Spleen (tissue), 11 donors: ENCODE measurements at regions not wholly inside any gene's neighbourhood (a gene's known extent, or its start where the extent isn't known, plus 50 kb on each side); places are given as distances from the start of the nearest gene placed in this dataset.

Experiments
- DNase-seq: peaks from one replicate; pipeline ENCODE4 v3.0.0-alpha.2; 2020
- H3K27ac ChIP-seq, 8 donors: fragments of 200-600 bp; sonication (generic) in 7 of 8; 1 replicate in 4 of 8; 2 replicates in 4 of 8; pipeline versions ENCODE4 v1.5.0 to v1.8.0; 2016 to 2021; ENCODE audit warnings: inconsistent platforms in 4 of 8, mild to moderate bottlenecking in 4 of 8, moderate library complexity in 1 of 8
- H3K27me3 ChIP-seq, 7 donors: fragments of 200-600 bp; sonication (generic) in 6 of 7; replicated peaks in 1 of 7; 1 replicate in 4 of 7; 2 replicates in 3 of 7; pipeline versions ENCODE4 v1.5.0 to v1.8.0; 2016 to 2021; ENCODE audit warnings: inconsistent platforms in 3 of 7, mild to moderate bottlenecking in 1 of 7
- H3K36me3 ChIP-seq, 6 donors: fragments of 200-600 bp; sonication (generic) in 5 of 6; 1 replicate in 4 of 6; 2 replicates in 2 of 6; pipeline versions ENCODE4 v1.5.0 to v1.8.0; 2016 to 2021; ENCODE audit warnings: inconsistent platforms in 2 of 6
- H3K4me1 ChIP-seq, 6 donors: fragments of 200-600 bp; sonication (generic) in 5 of 6; 1 replicate in 3 of 6; 2 replicates in 3 of 6; pipeline versions ENCODE4 v1.5.0 to v1.8.0; 2016 to 2021; ENCODE audit warnings: inconsistent platforms in 3 of 6
- H3K4me3 ChIP-seq, 8 donors: fragments of 200-600 bp; sonication (generic) in 7 of 8; 1 replicate in 4 of 8; 2 replicates in 4 of 8; pipeline versions ENCODE4 v1.5.0 to v1.8.0; 2016 to 2021; ENCODE audit warnings: inconsistent platforms in 4 of 8, mild to moderate bottlenecking in 4 of 8, moderate library complexity in 2 of 8
- H3K9me3 ChIP-seq, 8 donors: fragments of 200-600 bp; sonication (generic) in 7 of 8; 1 replicate in 4 of 8; 2 replicates in 4 of 8; pipeline versions ENCODE4 v1.5.0 to v1.8.0; 2016 to 2021; ENCODE audit warnings: inconsistent platforms in 4 of 8
- CTCF ChIP-seq, 11 experiments: fragments of 200-600 bp in 7 of 11; fragments of 450-650 bp in 4 of 11; sonication (generic) in 4 of 11; IDR thresholded peaks in 8 of 11; conservative IDR thresholded peaks in 3 of 11; 1 replicate in 7 of 11; 2 replicates in 4 of 11; pipeline versions ENCODE4 v1.4.0 to v1.8.0; 2016 to 2021; ENCODE audit warnings: antibody characterized with exemption in 11 of 11, inconsistent platforms in 4 of 11, mild to moderate bottlenecking in 1 of 11
- POLR2A ChIP-seq, 3 donors: fragments of 450-650 bp; IDR thresholded peaks; one replicate each; pipeline ENCODE4 v1.5.1; 2017; ENCODE audit warnings: antibody characterized with exemption in 3 of 3, mild to moderate bottlenecking in 1 of 3
- POLR2AphosphoS5 ChIP-seq, 3 donors: sonication (generic); formaldehyde crosslinking; IDR thresholded peaks; one replicate each; pipeline ENCODE4 v1.5.1; 2017; ENCODE audit warnings: antibody characterized with exemption in 3 of 3
- WGBS, 5 donors: extraction: QIAGEN DNeasy Blood & Tissue Kit in 3 of 5; methylation state at CpG; one replicate each; pipeline versions ENCODE4 v1.1.5 to v1.1.7; 2013 to 2018; 5-methylcytosine and 5-hydroxymethylcytosine counted together
- intact Hi-C: fragments of 100-400 bp; cut with DNase I; formaldehyde crosslinking; loops from one replicate; pipeline ENCODE4 v1.15.0; 2023; ENCODE audit warnings: low total_unique reads
- donor health status: healthy with polysubstance abuse.
- donor health status: DM: no; HTN: no; CAD: no; lungs with moderate emphysema.
- donor health status: DM: no; HTN: no; CAD: no.
- donor health status: Bipolar disorder and iron deficiency.
- donor health status: healthy.
- donor health status: DM: no; HTN: no; CAD: no.
- donor health status: DM: yes; HTN: yes; CAD: no.

- WGBS, 5 donors: 72 to 86% (median 76%) methylated on average over 4 of the region's 4 CpGs
- Histone ChIP-seq H3K4me3 (no peak overlapping the region), H3K4me1 (peaks cover 0 to 7% (median 2%) of the 10 kb centered on the region in 6 donors), H3K27me3 (peaks cover 0 to 11% (median 0%) of the 10 kb centered on the region in 7 donors), H3K27ac (no peak overlapping the region), H3K9me3 (peaks cover 0 to 60% (median 38%) of the 10 kb centered on the region in 8 donors), H3K36me3 (no peaks in the 10 kb centered on the region)
- TF ChIP-seq POLR2A (IDR thresholded peaks at IDR 0.05) (no peak), CTCF (IDR thresholded peaks at IDR 0.05 in 8 of 11, conservative IDR thresholded peaks at IDR 0.05 in 3 of 11) (no peak), POLR2AphosphoS5 (IDR thresholded peaks at IDR 0.05) (no peak)
- DNase-seq: no peak
- intact Hi-C loops: no loop called here
Measured at GRCh38 chr16:87080571-87081167, 236.5 kb downstream of the C16orf95 start.

- 70 to 88% (median 86%) methylated on average over 5 of the region's 5 CpGs for WGBS, 5 donors
- H3K27ac ChIP-seq: no peak overlapping the region
- H3K36me3 ChIP-seq: no peaks in the 10 kb centered on the region
- TF ChIP-seq POLR2A (IDR thresholded peaks at IDR 0.05) (no peak), CTCF (IDR thresholded peaks at IDR 0.05 in 8 of 11, conservative IDR thresholded peaks at IDR 0.05 in 3 of 11) (no peak), POLR2AphosphoS5 (IDR thresholded peaks at IDR 0.05) (no peak)
- no peak for DNase-seq
- intact Hi-C loops: no loop called here
- H3K27me3 ChIP-seq: peaks cover 0 to 4% (median 0%) of the 10 kb centered on the region in 7 donors
- no peaks in the 10 kb centered on the region for H3K4me1 ChIP-seq
- H3K4me3 ChIP-seq: no peak overlapping the region
- H3K9me3 ChIP-seq: peaks cover 0 to 49% (median 25%) of the 10 kb centered on the region in 8 donors
Measured at GRCh38 chr16:87085441-87085840, 231.8 kb downstream of the C16orf95 start.

GRCh38 chr16:87086156-87086555 is 231.0 kb downstream of the C16orf95 start:
- intact Hi-C loops: no loop called here
- WGBS, 5 donors: 67 to 87% (median 81%) methylated on average over 4 of the region's 4 CpGs
- no peak for DNase-seq
- no peak overlapping the region for H3K27ac ChIP-seq
- no peak overlapping the region for H3K4me3 ChIP-seq
- H3K4me1 ChIP-seq: no peaks in the 10 kb centered on the region
- no peak for TF ChIP-seq POLR2A (IDR thresholded peaks at IDR 0.05)
- H3K36me3 ChIP-seq: no peaks in the 10 kb centered on the region
- peaks cover 0 to 4% (median 0%) of the 10 kb centered on the region in 7 donors for H3K27me3 ChIP-seq
- peaks cover 0 to 42% (median 18%) of the 10 kb centered on the region in 8 donors for H3K9me3 ChIP-seq

GRCh38 chr16:87086575-87086974 is 230.6 kb downstream of the C16orf95 start:
- DNase-seq: no peak
- TF ChIP-seq POLR2A (IDR thresholded peaks at IDR 0.05) (no peak), POLR2AphosphoS5 (IDR thresholded peaks at IDR 0.05) (no peak), CTCF (IDR thresholded peaks at IDR 0.05 in 8 of 11, conservative IDR thresholded peaks at IDR 0.05 in 3 of 11) (no peak)
- H3K27me3 ChIP-seq: peaks cover 0 to 4% (median 0%) of the 10 kb centered on the region in 7 donors
- H3K36me3 ChIP-seq: no peaks in the 10 kb centered on the region
- H3K4me3 ChIP-seq: no peak overlapping the region
- no peak overlapping the region for H3K27ac ChIP-seq
- intact Hi-C loops: no loop called here
- no peaks in the 10 kb centered on the region for H3K4me1 ChIP-seq
- peaks cover 0 to 38% (median 13%) of the 10 kb centered on the region in 8 donors for H3K9me3 ChIP-seq
